Left lung (tissue), 4 donors: ENCODE measurements at regions not wholly inside any gene's neighbourhood (a gene's known extent, or its start where the extent isn't known, plus 50 kb on each side); places are given as distances from the start of the nearest gene placed in this dataset.

Experiments
- ATAC-seq: fragments of 200-7000 bp; cut with Tn5 transposase; one replicate; pipeline ENCODE4 v1.9.1; 2020; ENCODE audit warnings: moderate library complexity
- DNase-seq, 4 donors: peaks; one replicate each; pipeline ENCODE4 v3.0.0-alpha.2; 2013 to 2020
- H3K27ac ChIP-seq, 2 donors: fragments of 200-600 bp; sonication (generic) in 1 of 2; one replicate each; pipeline versions ENCODE4 v1.5.0 to v1.8.0; 2020 to 2021
- H3K27me3 ChIP-seq, 2 donors: fragments of 200-600 bp; sonication (generic) in 1 of 2; one replicate each; pipeline versions ENCODE4 v1.5.0 to v1.8.0; 2020 to 2021
- H3K36me3 ChIP-seq, 2 donors: fragments of 200-600 bp; sonication (generic) in 1 of 2; one replicate each; pipeline versions ENCODE4 v1.5.0 to v1.8.0; 2020 to 2021
- H3K4me1 ChIP-seq, 2 donors: fragments of 200-600 bp; one replicate each; pipeline ENCODE4 v1.8.0; 2021
- H3K4me3 ChIP-seq, 2 donors: fragments of 200-600 bp; sonication (generic) in 1 of 2; one replicate each; pipeline versions ENCODE4 v1.5.0 to v1.8.0; 2020 to 2021; ENCODE audit warnings: mild to moderate bottlenecking in 1 of 2
- H3K9me3 ChIP-seq, 2 donors: fragments of 200-600 bp; sonication (generic) in 1 of 2; one replicate each; pipeline versions ENCODE4 v1.5.0 to v1.8.0; 2020 to 2021
- intact Hi-C, 2 donors: fragments of 100-400 bp; cut with DNase I; formaldehyde crosslinking; loops; one replicate each; pipeline versions ENCODE4 v1.11.2 to v1.14.2; 2022
- TF ChIP-seq, protein P1 (sequence below), 2 donors: fragments of 200-600 bp; sonication (generic) in 1 of 2; IDR thresholded peaks; one replicate each; pipeline versions ENCODE4 v1.5.0 to v1.8.0; 2021; ENCODE audit warnings: antibody characterized with exemption in 2 of 2
- donor health status: DM: no; HTN: yes; CAD: no.
- donor health status: DM: no; HTN: no; CAD: no.

GRCh38 chr13:44814836-44815235, 174.4 kb downstream of the NUFIP1 start:
- Histone ChIP-seq H3K4me1 (peaks cover 0 to 7% of the 10 kb centered on the region in 2 donors), H3K27me3 (no peaks in the 10 kb centered on the region), H3K9me3 (no peaks in the 10 kb centered on the region), H3K27ac (no peak overlapping the region), H3K36me3 (no peaks in the 10 kb centered on the region), H3K4me3 (no peak overlapping the region)
- TF ChIP-seq, protein P1, sequence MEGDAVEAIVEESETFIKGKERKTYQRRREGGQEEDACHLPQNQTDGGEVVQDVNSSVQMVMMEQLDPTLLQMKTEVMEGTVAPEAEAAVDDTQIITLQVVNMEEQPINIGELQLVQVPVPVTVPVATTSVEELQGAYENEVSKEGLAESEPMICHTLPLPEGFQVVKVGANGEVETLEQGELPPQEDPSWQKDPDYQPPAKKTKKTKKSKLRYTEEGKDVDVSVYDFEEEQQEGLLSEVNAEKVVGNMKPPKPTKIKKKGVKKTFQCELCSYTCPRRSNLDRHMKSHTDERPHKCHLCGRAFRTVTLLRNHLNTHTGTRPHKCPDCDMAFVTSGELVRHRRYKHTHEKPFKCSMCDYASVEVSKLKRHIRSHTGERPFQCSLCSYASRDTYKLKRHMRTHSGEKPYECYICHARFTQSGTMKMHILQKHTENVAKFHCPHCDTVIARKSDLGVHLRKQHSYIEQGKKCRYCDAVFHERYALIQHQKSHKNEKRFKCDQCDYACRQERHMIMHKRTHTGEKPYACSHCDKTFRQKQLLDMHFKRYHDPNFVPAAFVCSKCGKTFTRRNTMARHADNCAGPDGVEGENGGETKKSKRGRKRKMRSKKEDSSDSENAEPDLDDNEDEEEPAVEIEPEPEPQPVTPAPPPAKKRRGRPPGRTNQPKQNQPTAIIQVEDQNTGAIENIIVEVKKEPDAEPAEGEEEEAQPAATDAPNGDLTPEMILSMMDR (IDR thresholded peaks at IDR 0.05): no peak
- DNase-seq (no peak), ATAC-seq (no peak)
- intact Hi-C loops: no loop called here

DNA sequence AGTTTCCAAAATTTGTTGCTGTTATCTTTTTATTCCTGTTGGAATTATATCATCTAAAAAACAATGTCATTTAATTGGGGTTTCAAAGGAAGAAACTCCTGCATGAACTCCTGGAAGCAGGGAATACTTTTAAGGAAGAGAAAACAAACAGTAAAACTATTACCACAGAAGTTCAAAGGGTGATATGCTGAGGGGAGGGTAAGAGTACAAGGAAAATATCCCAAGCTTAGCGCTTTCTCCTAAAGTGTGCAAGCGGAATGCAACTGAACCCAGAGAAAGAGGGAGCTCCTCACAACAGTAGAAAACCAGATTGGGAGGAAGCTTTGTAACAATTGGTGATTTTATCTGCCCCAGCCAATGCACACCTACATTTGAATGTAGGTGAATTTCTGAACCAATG, 175.1 kb downstream of the NUFIP1 start:
- H3K4me1 ChIP-seq: peaks cover 0 to 7% of the 10 kb centered on the region in 2 donors
- no peak overlapping the region for H3K4me3 ChIP-seq
- TF ChIP-seq, protein P1 (IDR thresholded peaks at IDR 0.05): no peak
- H3K27me3 ChIP-seq: no peaks in the 10 kb centered on the region
- ATAC-seq (no peak), DNase-seq (no peak)
- no peaks in the 10 kb centered on the region for H3K36me3 ChIP-seq
- intact Hi-C loops: no loop called here
- H3K27ac ChIP-seq: no peak overlapping the region
- no peaks in the 10 kb centered on the region for H3K9me3 ChIP-seq

- no peak for DNase-seq
- Histone ChIP-seq H3K27me3 (no peaks in the 10 kb centered on the region), H3K4me1 (peaks cover 0 to 7% of the 10 kb centered on the region in 2 donors), H3K27ac (no peak overlapping the region), H3K9me3 (no peaks in the 10 kb centered on the region), H3K36me3 (no peaks in the 10 kb centered on the region), H3K4me3 (no peak overlapping the region)
- ATAC-seq: no peak
- TF ChIP-seq, protein P1 (IDR thresholded peaks at IDR 0.05): no peak
- intact Hi-C loops: no loop called here
These were observed 176.5 kb downstream of the NUFIP1 start for GRCh38 chr13:44812818-44813217.

DNA sequence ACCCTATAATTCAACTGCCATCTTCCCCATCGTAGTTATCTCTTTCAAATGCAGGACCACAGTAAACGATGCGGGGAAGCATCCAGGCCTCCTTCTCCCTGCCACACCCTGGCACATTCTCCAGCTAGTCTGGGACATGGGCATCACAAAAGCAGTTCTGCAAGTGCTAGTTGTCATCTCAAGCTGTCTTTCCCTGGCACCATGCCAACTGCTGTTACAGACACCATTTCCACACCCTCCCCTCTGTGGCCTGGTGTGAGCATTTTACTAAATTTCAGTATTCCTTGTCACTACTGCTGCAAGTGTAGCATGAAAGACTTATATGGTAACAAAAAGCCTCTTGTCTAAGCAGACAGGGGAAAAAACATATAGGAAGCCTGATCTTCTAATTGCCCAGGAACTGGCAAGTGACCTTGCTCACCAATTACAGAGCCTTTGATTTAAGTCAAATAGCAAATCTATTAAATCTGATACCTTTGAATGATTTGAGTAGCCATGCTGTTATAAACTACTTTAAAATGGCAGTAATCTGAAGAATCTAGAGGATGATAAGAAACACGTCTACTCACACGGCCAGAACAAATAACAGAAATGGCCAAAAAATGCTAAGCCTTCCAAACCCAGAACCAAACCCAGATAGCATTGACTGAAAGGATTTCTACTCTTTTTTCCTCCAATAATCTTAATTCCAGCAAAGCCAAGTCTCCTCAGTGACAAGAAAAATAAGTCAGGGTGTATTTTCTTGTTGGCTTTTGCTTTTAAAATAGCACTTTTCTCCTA, 179.0 kb downstream of the NUFIP1 start:
- Histone ChIP-seq H3K36me3 (no peaks in the 10 kb centered on the region), H3K27ac (no peak overlapping the region), H3K9me3 (no peaks in the 10 kb centered on the region), H3K4me1 (peaks cover 0 to 5% of the 10 kb centered on the region in 2 donors), H3K4me3 (no peak overlapping the region), H3K27me3 (no peaks in the 10 kb centered on the region)
- intact Hi-C loops: no loop called here
- DNase-seq: no peak
- TF ChIP-seq, protein P1 (IDR thresholded peaks at IDR 0.05): no peak
- peak; percentile 10 for ATAC-seq

GRCh38 chr13:44809190-44809589, 180.1 kb downstream of the NUFIP1 start:
- intact Hi-C loops: no loop called here
- Histone ChIP-seq H3K27ac (no peak overlapping the region), H3K36me3 (no peaks in the 10 kb centered on the region), H3K4me1 (peaks cover 0 to 5% of the 10 kb centered on the region in 2 donors), H3K9me3 (no peaks in the 10 kb centered on the region), H3K4me3 (no peak overlapping the region), H3K27me3 (no peaks in the 10 kb centered on the region)
- TF ChIP-seq, protein P1 (IDR thresholded peaks at IDR 0.05): no peak
- ATAC-seq (peak; percentile 90), DNase-seq (peak in 2 of 4 donors; percentile 47 to 70)
